NB4 (cell line): ENCODE measurements at regions not wholly inside any gene's neighbourhood (a gene's known extent, or its start where the extent isn't known, plus 50 kb on each side); places are given as distances from the start of the nearest gene placed in this dataset.

Experiments used
- DNase-seq: peaks from one replicate; pipeline ENCODE4 v3.0.0; 2010; ENCODE audit warnings: low read depth
- H3K4me3 ChIP-seq: one replicate; pipeline ENCODE4 v1.5.1; 2011; ENCODE audit warnings: mild to moderate bottlenecking, low read depth, low read length, moderate library complexity
- MAX ChIP-seq: IDR thresholded peaks from 2 replicates; pipeline ENCODE4 v1.6.1; 2011; ENCODE audit warnings: low read depth, low read length
- MYC ChIP-seq: IDR thresholded peaks from 2 replicates; pipeline ENCODE4 v1.6.1; 2011; ENCODE audit warnings: low read depth, low read length
- POLR2A ChIP-seq: IDR thresholded peaks from 2 replicates; pipeline ENCODE4 v1.6.1; 2011; ENCODE audit warnings: mild to moderate bottlenecking; ENCODE audit not compliant: insufficient read length; ENCODE audit errors: extremely low read depth
- TF ChIP-seq, protein P1 (sequence below): IDR thresholded peaks from one replicate; pipeline ENCODE4 v1.5.1; 2012; ENCODE audit warnings: low read depth, low read length

DNA sequence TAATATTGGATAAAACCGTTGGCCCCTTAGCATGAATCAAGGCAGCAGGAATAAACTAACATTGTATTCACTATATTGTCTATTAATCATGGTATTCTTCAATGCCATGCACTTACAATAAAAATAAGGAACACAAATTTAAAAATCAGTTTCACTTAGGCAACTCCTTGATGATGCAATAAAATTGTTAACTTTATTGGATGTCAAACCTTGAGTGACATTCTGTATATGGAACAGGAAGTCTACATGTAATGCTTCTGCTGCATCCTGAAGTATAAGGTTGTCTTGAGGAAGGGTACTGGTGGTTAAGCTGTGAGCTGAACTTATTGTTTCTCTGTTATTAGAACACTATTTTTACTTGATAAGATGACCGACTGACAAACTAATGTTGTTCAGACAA, 605.5 kb downstream of the SATB2 start:
- no peak overlapping the region for H3K4me3 ChIP-seq
- TF ChIP-seq, protein P1, sequence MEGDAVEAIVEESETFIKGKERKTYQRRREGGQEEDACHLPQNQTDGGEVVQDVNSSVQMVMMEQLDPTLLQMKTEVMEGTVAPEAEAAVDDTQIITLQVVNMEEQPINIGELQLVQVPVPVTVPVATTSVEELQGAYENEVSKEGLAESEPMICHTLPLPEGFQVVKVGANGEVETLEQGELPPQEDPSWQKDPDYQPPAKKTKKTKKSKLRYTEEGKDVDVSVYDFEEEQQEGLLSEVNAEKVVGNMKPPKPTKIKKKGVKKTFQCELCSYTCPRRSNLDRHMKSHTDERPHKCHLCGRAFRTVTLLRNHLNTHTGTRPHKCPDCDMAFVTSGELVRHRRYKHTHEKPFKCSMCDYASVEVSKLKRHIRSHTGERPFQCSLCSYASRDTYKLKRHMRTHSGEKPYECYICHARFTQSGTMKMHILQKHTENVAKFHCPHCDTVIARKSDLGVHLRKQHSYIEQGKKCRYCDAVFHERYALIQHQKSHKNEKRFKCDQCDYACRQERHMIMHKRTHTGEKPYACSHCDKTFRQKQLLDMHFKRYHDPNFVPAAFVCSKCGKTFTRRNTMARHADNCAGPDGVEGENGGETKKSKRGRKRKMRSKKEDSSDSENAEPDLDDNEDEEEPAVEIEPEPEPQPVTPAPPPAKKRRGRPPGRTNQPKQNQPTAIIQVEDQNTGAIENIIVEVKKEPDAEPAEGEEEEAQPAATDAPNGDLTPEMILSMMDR, result no peak
- TF ChIP-seq MYC (no peak), MAX (no peak), POLR2A (no peak)
- peak; percentile 22 for DNase-seq

- DNase-seq, result no peak
- TF ChIP-seq, protein P1, result no peak
- no peak for TF ChIP-seq MAX
- no peak for TF ChIP-seq POLR2A
- no peak for TF ChIP-seq MYC
Observed at GRCh38 chr2:198825534-198825933, 632.2 kb downstream of the SATB2 start.

GRCh38 chr2:198817536-198817935, 640.2 kb downstream of the SATB2 start:
- DNase-seq, result no peak
- no peak for TF ChIP-seq MAX
- TF ChIP-seq, protein P1, result no peak
- TF ChIP-seq POLR2A, result no peak
- no peak for TF ChIP-seq MYC
- no peak overlapping the region for H3K4me3 ChIP-seq

More at GRCh38 chr2:198825534-198825933, 632.2 kb downstream of the SATB2 start:
- H3K4me3 ChIP-seq, result no peak overlapping the region

GRCh38 chr2:198815626-198816025, 642.1 kb downstream of the SATB2 start:
- H3K4me3 ChIP-seq, result no peak overlapping the region
- no peak for DNase-seq
- no peak for TF ChIP-seq MYC
- TF ChIP-seq, protein P1, result no peak

- H3K4me3 ChIP-seq, result no peak overlapping the region
- TF ChIP-seq POLR2A (no peak), MAX (no peak), MYC (no peak)
- TF ChIP-seq, protein P1, result no peak
- DNase-seq, result no peak
Observed at GRCh38 chr2:198811198-198811597, 646.5 kb downstream of the SATB2 start.

DNA sequence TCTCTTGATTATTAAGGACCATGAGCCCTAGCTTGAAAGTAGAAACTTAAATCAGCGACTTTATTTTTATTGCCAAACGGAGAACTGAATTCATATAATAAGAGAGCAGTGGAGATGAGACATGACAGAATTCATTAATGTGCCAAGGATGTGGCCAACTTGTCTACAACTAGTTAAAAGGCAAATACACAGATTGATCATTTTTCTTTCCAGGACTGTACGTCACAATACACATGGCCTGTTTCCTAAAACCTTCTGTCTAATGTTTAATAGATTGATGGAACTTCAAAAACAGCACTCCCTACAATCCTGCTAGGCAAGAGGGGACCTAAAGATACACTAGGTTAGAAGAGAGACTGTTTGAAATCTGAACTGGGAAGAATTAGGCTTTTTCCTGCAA, 647.8 kb downstream of the SATB2 start:
- TF ChIP-seq POLR2A (no peak), MAX (no peak), MYC (no peak)
- TF ChIP-seq, protein P1, result no peak
- H3K4me3 ChIP-seq, result no peak overlapping the region
- DNase-seq, result no peak
